ENCODE measurements at regions not wholly inside any gene's neighbourhood (a gene's known extent, or its start where the extent isn't known, plus 50 kb on each side); places are given as distances from the start of the nearest gene placed in this dataset.

GRCh38 chr7:27395626-27396025 is 153.0 kb downstream of the EVX1 start:
- TF ChIP-seq CTCF (IDR thresholded peaks at IDR 0.05; ENCODE audit: poor library complexity, severe bottlenecking) = no peak
- no peak for TF ChIP-seq EP300 (conservative IDR thresholded peaks at IDR 0.05; ENCODE audit: poor library complexity, severe bottlenecking)
- no peak for TF ChIP-seq POLR2AphosphoS5 (IDR thresholded peaks at IDR 0.05)
- no peak for TF ChIP-seq EZH2 (IDR thresholded peaks at IDR 0.05; ENCODE audit: borderline replicate concordance, insufficient read depth, low read length, poor library complexity, severe bottlenecking)
- TF ChIP-seq TAF1 (IDR thresholded peaks at IDR 0.05; ENCODE audit: low read depth) = no peak
- TF ChIP-seq REST (IDR thresholded peaks at IDR 0.05; ENCODE audit: borderline replicate concordance) = no peak
- no peak for TF ChIP-seq SMC3 (conservative IDR thresholded peaks at IDR 0.05; ENCODE audit: poor library complexity)
- no peak for TF ChIP-seq RAD21 (conservative IDR thresholded peaks at IDR 0.05)
- TF ChIP-seq MXI1 (conservative IDR thresholded peaks at IDR 0.05; ENCODE audit: poor library complexity, severe bottlenecking) = no peak
